ENCODE measurements at regions not wholly inside any gene's neighbourhood (a gene's known extent, or its start where the extent isn't known, plus 50 kb on each side); places are given as distances from the start of the nearest gene placed in this dataset.

GRCh38 chr5:38753776-38754175 is 92.0 kb upstream of the OSMR start:
- no peak for DNase-seq

GRCh38 chr5:38755181-38755580 is 90.6 kb upstream of the OSMR start:
- no peak for DNase-seq

- no peak for DNase-seq
Measured at GRCh38 chr5:38756068-38756467, 89.7 kb upstream of the OSMR start.

GRCh38 chr5:38757451-38758245 is 88.2 kb upstream of the OSMR start:
- DNase-seq, result no peak

GRCh38 chr5:38758774-38759600 is 86.8 kb upstream of the OSMR start:
- no peak for DNase-seq

- DNase-seq, result no peak
Measured at GRCh38 chr5:38764937-38765391, 80.8 kb upstream of the OSMR start.

- DNase-seq, result no peak
Measured at GRCh38 chr5:38765399-38765861, 80.4 kb upstream of the OSMR start.

GRCh38 chr5:38766151-38766550 is 79.7 kb upstream of the OSMR start:
- DNase-seq, result no peak

- no peak for DNase-seq
Measured at GRCh38 chr5:38768412-38769211, 77.2 kb upstream of the OSMR start.

GRCh38 chr5:38772471-38772870 is 73.3 kb upstream of the OSMR start:
- DNase-seq, result no peak

GRCh38 chr5:38775218-38775840 is 70.5 kb upstream of the OSMR start:
- DNase-seq, result no peak

GRCh38 chr5:38776149-38776896 is 69.5 kb upstream of the OSMR start:
- no peak for DNase-seq

GRCh38 chr5:38777111-38777510 is 68.7 kb upstream of the OSMR start:
- no peak for DNase-seq

- DNase-seq, result no peak
Measured at GRCh38 chr5:38780316-38780715, 65.5 kb upstream of the OSMR start.

GRCh38 chr5:38780945-38781344 is 64.9 kb upstream of the OSMR start:
- DNase-seq, result no peak

- no peak for DNase-seq
Measured at GRCh38 chr5:38782180-38782835, 63.5 kb upstream of the OSMR start.

GRCh38 chr5:38783011-38783561 is 62.7 kb upstream of the OSMR start:
- DNase-seq, result no peak

GRCh38 chr5:38789134-38789533 is 56.7 kb upstream of the OSMR start:
- no peak for DNase-seq

GRCh38 chr5:38789777-38790176 is 56.0 kb upstream of the OSMR start:
- no peak for DNase-seq

GRCh38 chr5:38790268-38790667 is 55.5 kb upstream of the OSMR start:
- DNase-seq, result no peak

GRCh38 chr5:38790891-38791290 is 54.9 kb upstream of the OSMR start:
- no peak for DNase-seq
